ENCODE measurements at regions not wholly inside any gene's neighbourhood (a gene's known extent, or its start where the extent isn't known, plus 50 kb on each side); places are given as distances from the start of the nearest gene placed in this dataset.

DNA sequence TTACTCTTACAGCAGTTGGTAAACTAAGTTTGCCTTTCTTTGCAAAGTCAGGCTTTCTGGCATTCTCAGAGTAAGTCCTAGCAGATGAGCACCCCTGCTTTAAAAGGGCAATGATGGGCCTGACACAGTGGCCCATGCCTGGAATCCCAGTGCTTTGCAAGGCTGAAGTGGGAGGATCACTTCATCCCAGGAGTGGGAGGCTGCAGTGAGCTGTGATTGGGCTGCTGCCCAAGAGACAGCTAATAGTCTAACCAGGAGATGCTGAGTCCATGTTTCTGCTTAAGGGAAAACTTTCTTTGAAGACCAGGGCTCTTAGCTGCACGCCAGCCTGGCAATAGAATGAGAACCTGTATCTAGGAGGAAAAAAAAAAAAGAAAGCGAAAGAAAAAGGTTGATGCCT is 100.2 kb upstream of the MPP7 start:
- DNase-seq (ENCODE audit: low spot score in 2 of 2): no peak
- 86 to 93% methylated on average over 2 of the region's 2 CpGs for WGBS, 2 donors
- no peak for TF ChIP-seq POLR2A (IDR thresholded peaks at IDR 0.05)
- TF ChIP-seq, protein P1, sequence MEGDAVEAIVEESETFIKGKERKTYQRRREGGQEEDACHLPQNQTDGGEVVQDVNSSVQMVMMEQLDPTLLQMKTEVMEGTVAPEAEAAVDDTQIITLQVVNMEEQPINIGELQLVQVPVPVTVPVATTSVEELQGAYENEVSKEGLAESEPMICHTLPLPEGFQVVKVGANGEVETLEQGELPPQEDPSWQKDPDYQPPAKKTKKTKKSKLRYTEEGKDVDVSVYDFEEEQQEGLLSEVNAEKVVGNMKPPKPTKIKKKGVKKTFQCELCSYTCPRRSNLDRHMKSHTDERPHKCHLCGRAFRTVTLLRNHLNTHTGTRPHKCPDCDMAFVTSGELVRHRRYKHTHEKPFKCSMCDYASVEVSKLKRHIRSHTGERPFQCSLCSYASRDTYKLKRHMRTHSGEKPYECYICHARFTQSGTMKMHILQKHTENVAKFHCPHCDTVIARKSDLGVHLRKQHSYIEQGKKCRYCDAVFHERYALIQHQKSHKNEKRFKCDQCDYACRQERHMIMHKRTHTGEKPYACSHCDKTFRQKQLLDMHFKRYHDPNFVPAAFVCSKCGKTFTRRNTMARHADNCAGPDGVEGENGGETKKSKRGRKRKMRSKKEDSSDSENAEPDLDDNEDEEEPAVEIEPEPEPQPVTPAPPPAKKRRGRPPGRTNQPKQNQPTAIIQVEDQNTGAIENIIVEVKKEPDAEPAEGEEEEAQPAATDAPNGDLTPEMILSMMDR (IDR thresholded peaks at IDR 0.05): no peak
- no peak overlapping the region for H3K4me3 ChIP-seq (ENCODE audit: low read depth, poor library complexity, severe bottlenecking)
- intact Hi-C loops (cut with DNase I; ENCODE audit: low total_unique reads): no loop called here

DNA sequence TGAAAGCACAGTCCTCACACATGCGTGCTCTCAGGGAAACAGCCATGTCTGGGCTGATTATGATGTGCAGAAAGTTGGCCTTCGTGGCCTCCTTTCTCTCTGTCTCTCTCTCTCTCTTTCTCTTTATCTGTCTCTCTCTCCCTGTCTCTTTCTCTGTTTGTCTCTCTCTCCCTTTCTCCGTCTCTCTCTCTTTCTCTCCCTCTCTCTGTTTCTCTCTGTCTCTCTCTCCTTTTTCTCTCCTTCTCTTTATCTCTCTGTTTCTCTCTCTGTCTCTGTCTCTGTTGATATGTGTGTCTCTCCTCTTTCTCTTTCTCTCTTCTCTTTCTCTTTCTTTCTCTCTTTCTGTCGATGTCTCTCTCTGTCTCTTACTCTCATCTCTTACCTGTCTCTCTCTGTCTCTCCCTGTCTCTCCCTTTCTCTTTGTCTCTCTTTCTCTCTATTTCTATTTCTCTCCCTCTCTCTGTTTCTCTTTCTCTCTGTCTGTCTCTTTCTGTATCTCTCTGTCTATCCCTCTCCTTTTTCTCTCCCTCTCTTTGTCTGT is 105.4 kb upstream of the MPP7 start:
- 91 to 92% methylated on average over 4 of the region's 4 CpGs for WGBS, 2 donors
- TF ChIP-seq POLR2A (IDR thresholded peaks at IDR 0.05): no peak
- TF ChIP-seq, protein P1 (IDR thresholded peaks at IDR 0.05): no peak
- H3K4me3 ChIP-seq (ENCODE audit: low read depth, poor library complexity, severe bottlenecking): no peak overlapping the region
- DNase-seq (ENCODE audit: low spot score in 2 of 2): no peak
- intact Hi-C loops (cut with DNase I; ENCODE audit: low total_unique reads): no loop called here

DNA sequence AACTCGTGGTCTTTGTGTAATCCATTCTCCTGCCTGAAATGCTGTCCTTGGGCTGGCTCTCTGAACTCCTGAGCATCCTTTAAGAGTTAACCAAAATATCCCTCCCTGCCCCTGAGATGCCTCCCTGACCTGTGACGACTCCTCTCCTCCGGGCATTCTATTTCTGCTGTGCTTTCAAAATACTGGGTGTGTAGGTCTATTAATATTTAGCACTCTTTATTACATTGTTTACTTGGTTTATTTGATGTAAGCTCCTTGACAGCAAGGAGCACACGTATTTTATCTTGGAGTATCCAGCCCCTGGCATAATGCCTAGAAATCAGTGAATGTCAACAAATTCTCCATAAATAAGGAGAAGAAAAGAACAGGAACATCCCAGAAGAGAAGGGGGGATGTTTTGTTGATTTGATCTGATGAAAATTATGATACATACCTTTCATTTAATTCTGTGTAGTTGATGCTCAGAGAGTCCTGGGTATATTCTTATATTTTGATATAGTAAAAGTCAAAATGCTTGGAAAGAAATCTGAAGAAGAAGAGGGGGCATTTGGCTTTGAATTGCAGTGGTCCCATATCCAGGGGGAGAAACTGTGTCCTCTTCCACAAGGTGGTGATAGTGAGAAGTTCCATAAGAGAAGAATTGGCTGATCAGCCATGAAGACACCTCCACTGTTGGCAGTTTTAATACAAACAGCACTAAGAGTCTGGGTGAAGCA is 107.7 kb upstream of the MPP7 start:
- no peak for DNase-seq (ENCODE audit: low spot score in 2 of 2)
- WGBS, 2 donors: 20 to 25% methylated on average over 4 of the region's 4 CpGs
- TF ChIP-seq, protein P1 (IDR thresholded peaks at IDR 0.05): no peak
- no peak for TF ChIP-seq POLR2A (IDR thresholded peaks at IDR 0.05)
- intact Hi-C loops (cut with DNase I; ENCODE audit: low total_unique reads): no loop called here
- no peak overlapping the region for H3K4me3 ChIP-seq (ENCODE audit: low read depth, poor library complexity, severe bottlenecking)

DNA sequence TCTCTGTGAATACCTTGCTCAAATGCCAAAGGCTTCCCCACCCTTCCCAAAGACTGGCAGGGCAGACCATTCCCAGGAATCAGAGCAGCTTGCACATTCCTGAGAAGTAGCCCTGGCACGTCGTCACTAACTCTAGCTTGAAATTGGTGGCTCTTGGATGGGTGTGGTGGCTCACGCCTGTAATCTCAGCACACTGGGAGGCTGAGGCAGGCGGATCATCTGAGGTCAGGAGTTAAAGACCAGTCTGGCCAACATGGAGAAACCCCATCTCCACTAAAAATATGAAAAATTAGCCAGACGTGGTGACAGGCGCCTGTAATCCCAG is 108.2 kb upstream of the MPP7 start:
- TF ChIP-seq POLR2A (IDR thresholded peaks at IDR 0.05): no peak
- TF ChIP-seq, protein P1 (IDR thresholded peaks at IDR 0.05): no peak
- intact Hi-C loops (cut with DNase I; ENCODE audit: low total_unique reads): no loop called here
- WGBS, 2 donors: 73 to 75% methylated on average over 6 of the region's 6 CpGs
- H3K4me3 ChIP-seq (ENCODE audit: low read depth, poor library complexity, severe bottlenecking): no peak overlapping the region
- DNase-seq (ENCODE audit: low spot score in 2 of 2): no peak

DNA sequence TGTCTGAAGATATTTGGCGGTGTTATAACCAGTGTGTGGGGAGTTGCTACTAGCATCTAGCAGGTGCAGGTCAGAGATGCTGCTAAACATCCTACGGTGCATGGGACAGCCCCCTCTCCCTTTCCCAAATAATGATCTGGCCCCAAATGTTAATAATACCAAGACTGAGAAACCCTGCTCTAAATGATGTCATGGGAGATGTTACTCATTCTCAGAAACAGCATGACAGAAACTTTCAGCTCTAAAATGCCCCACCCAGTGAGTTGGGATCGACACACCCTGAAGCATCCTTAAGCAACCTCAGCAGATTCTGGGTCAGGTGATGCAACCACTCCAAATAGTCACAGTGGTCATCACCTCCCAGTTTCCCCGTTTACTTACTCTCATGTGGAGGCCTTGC is 108.8 kb upstream of the MPP7 start:
- DNase-seq (ENCODE audit: low spot score in 2 of 2): no peak
- intact Hi-C loops (cut with DNase I; ENCODE audit: low total_unique reads): no loop called here
- WGBS, 2 donors: 51 to 59% methylated on average over 4 of the region's 4 CpGs
- no peak overlapping the region for H3K4me3 ChIP-seq (ENCODE audit: low read depth, poor library complexity, severe bottlenecking)
- no peak for TF ChIP-seq POLR2A (IDR thresholded peaks at IDR 0.05)
- TF ChIP-seq, protein P1 (IDR thresholded peaks at IDR 0.05): no peak

DNA sequence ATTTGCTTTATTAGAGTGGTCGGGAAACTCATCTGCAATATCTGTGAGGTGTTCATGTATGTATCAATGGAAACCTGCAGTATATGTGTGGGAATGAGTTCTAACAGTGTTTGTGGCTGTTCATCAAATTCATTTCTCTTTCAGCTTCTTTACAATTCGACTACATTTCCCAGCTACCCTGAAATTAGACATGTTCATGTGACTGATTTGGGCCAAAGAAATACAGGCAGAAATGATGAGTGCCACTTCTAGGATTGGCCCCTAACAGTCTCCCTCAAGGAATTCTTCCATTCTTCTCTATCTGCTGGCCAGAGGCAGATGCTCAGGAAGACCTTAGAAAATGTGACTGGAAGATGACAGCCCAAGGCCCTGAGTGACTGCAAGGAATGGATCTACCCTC is 114.8 kb upstream of the WAC start:
- H3K4me3 ChIP-seq (ENCODE audit: low read depth, poor library complexity, severe bottlenecking): no peak overlapping the region
- intact Hi-C loops (cut with DNase I; ENCODE audit: low total_unique reads): no loop called here
- DNase-seq (ENCODE audit: low spot score in 2 of 2): no peak
- no peak for TF ChIP-seq POLR2A (IDR thresholded peaks at IDR 0.05)
- TF ChIP-seq, protein P1 (IDR thresholded peaks at IDR 0.05): no peak
- WGBS, 2 donors: 83 to 84% methylated on average over 2 of the region's 2 CpGs
